Gastrocnemius medialis (tissue), 4 donors: ENCODE measurements at regions not wholly inside any gene's neighbourhood (a gene's known extent, or its start where the extent isn't known, plus 50 kb on each side); places are given as distances from the start of the nearest gene placed in this dataset.

Experiments
- CTCF ChIP-seq, 5 experiments: fragments of 450-650 bp in 3 of 5; fragments of 200-600 bp in 2 of 5; sonication (generic) in 2 of 5; IDR thresholded peaks in 4 of 5; conservative IDR thresholded peaks in 1 of 5; 1 replicate in 4 of 5; 2 replicates in 1 of 5; pipeline ENCODE4 v1.5.1; 2016 to 2019; ENCODE audit warnings: antibody characterized with exemption in 5 of 5, mild to moderate bottlenecking in 3 of 5, moderate library complexity in 3 of 5
- POLR2A ChIP-seq, 2 donors: fragments of 450-650 bp; IDR thresholded peaks; one replicate each; pipeline ENCODE4 v1.6.1; 2017; ENCODE audit warnings: antibody characterized with exemption in 2 of 2, mild to moderate bottlenecking in 2 of 2, moderate library complexity in 2 of 2

DNA sequence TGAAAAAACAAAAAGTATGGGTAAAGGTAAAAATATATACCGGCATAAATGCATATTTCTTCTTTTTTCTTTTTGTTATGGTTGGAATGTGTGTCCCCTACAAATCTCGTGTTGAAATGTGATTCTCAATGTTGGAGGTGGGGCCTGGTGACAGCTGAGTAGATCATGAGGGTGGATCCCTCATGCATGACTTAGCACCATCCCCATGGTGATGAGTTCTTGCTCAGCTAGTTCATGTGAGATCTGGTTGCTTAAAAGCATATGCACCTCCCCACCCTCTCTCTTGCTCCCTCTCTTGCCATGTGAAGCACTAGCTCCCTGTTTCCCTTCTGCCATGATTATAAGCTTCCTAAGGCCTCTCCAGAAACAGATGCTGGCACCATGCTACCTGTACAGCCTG is 93.3 kb downstream of the HYCC1 start:
- TF ChIP-seq CTCF (IDR thresholded peaks at IDR 0.05 in 4 of 5, conservative IDR thresholded peaks at IDR 0.05 in 1 of 5): no peak
- no peak for TF ChIP-seq POLR2A (IDR thresholded peaks at IDR 0.05)
